HEK293T (cell line): ENCODE measurements at regions not wholly inside any gene's neighbourhood (a gene's known extent, or its start where the extent isn't known, plus 50 kb on each side); places are given as distances from the start of the nearest gene placed in this dataset.

Source experiments
- CTBP1 ChIP-seq: fragments of 450-650 bp; IDR thresholded peaks from 2 replicates; pipeline ENCODE4 v1.6.1; 2016; ENCODE audit warnings: borderline replicate concordance
- FOXK2 ChIP-seq: fragments of 450-650 bp; IDR thresholded peaks from 2 replicates; pipeline ENCODE4 v1.6.1; 2016; ENCODE audit warnings: mild to moderate bottlenecking
- LEF1 ChIP-seq: fragments of 450-650 bp; IDR thresholded peaks from 2 replicates; pipeline ENCODE4 v1.6.1; 2017; ENCODE audit warnings: mild to moderate bottlenecking, borderline replicate concordance
- NFRKB ChIP-seq: fragments of 450-650 bp; IDR thresholded peaks from 2 replicates; pipeline ENCODE4 v1.6.1; 2016; ENCODE audit warnings: mild to moderate bottlenecking, moderate library complexity
- PKNOX1 ChIP-seq: fragments of 450-650 bp; IDR thresholded peaks from 2 replicates; pipeline ENCODE4 v1.6.1; 2016
- SUZ12 ChIP-seq: fragments of 450-650 bp; IDR thresholded peaks from 2 replicates; pipeline ENCODE4 v1.6.1; 2016; ENCODE audit warnings: mild to moderate bottlenecking

DNA sequence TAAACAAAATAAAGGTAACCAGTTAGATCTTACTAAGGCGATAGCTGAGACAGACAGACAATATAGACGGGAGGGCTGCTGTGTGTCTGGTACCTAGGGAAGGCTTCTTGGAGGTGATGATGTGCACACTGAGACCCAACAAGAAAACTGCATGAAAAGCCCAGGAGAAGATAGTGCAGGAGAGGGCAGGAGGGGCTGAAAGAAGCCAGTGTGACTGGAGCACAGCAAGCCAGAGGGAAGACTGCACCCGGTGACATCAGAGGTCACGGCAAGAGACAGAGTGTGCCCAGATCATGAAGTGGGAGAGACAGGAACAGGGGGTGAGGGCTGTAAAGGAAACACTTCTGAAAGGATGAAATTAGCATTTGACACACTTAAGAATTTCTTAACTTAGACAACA is 266.3 kb downstream of the BRD1 start:
- TF ChIP-seq PKNOX1 (no peak), SUZ12 (no peak), NFRKB (no peak), FOXK2 (no peak), LEF1 (no peak), CTBP1 (no peak)
